ENCODE measurements at regions not wholly inside any gene's neighbourhood (a gene's known extent, or its start where the extent isn't known, plus 50 kb on each side); places are given as distances from the start of the nearest gene placed in this dataset.

GRCh38 chr4:11252149-11252548 is 176.5 kb downstream of the HS3ST1 start:
- TF ChIP-seq CTCF (IDR thresholded peaks at IDR 0.05 in 4 of 5, conservative IDR thresholded peaks at IDR 0.05 in 1 of 5) (no peak), POLR2A (IDR thresholded peaks at IDR 0.05) (no peak)

Data from gastrocnemius medialis (tissue), 4 donors.